AG10803 (cell line): ENCODE measurements at regions not wholly inside any gene's neighbourhood (a gene's known extent, or its start where the extent isn't known, plus 50 kb on each side); places are given as distances from the start of the nearest gene placed in this dataset.

Source experiments
- DNase-seq: peaks from one replicate; pipeline ENCODE4 v3.0.0; 2010; ENCODE audit warnings: low read depth
- H3K4me3 ChIP-seq: 2 replicates; pipeline ENCODE4 v1.5.1; 2011; ENCODE audit warnings: mild to moderate bottlenecking, low read length, control low read depth
- TF ChIP-seq, protein P1 (sequence below): conservative IDR thresholded peaks from 2 replicates; pipeline ENCODE4 v1.5.1; 2011; ENCODE audit warnings: mild to moderate bottlenecking, low read length, control low read depth, inconsistent platforms

DNA sequence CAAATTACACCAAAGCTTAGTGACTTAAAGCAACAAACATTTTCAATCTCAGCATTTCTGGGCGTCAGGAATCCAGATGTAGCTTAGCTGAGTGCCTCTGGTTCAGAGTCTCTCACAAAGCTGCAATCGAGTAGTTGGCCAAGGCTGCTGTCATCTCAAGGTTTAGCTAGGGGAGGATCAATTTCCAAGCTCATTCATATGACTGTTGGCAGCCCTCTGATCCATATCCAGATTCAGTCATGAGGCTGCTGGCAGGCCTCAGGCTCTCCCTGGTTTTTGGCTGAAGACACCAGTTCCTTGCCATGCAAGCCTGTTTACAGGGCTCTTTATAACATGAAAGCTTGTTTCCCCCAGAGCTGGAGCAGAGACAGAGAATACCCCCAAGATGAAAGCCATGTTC is 419.5 kb upstream of the TLE4 start:
- TF ChIP-seq, protein P1, sequence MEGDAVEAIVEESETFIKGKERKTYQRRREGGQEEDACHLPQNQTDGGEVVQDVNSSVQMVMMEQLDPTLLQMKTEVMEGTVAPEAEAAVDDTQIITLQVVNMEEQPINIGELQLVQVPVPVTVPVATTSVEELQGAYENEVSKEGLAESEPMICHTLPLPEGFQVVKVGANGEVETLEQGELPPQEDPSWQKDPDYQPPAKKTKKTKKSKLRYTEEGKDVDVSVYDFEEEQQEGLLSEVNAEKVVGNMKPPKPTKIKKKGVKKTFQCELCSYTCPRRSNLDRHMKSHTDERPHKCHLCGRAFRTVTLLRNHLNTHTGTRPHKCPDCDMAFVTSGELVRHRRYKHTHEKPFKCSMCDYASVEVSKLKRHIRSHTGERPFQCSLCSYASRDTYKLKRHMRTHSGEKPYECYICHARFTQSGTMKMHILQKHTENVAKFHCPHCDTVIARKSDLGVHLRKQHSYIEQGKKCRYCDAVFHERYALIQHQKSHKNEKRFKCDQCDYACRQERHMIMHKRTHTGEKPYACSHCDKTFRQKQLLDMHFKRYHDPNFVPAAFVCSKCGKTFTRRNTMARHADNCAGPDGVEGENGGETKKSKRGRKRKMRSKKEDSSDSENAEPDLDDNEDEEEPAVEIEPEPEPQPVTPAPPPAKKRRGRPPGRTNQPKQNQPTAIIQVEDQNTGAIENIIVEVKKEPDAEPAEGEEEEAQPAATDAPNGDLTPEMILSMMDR = no peak
- no peak for DNase-seq
- H3K4me3 ChIP-seq = no peak overlapping the region

DNA sequence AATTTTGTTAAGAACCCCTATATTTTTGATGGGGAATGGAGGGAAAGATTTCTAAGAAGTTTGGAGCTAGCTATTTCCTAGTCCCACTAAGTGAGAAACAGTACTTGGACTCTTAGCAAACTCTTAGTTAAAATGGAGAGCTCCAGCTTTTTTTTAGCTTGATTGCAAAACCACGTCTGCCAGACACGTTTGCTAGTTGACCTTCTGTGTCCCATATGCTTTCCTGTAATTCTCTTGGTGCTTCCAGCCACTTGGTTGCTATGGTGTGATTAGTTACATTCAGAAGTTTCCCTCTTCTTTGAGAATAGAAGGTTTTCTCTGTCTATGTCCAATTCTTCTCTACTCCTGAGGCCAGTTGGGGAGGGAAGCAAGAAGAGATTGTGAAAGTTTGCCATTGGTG is 417.0 kb upstream of the TLE4 start:
- no peak overlapping the region for H3K4me3 ChIP-seq
- TF ChIP-seq, protein P1 = no peak
- peak; percentile 76 for DNase-seq

DNA sequence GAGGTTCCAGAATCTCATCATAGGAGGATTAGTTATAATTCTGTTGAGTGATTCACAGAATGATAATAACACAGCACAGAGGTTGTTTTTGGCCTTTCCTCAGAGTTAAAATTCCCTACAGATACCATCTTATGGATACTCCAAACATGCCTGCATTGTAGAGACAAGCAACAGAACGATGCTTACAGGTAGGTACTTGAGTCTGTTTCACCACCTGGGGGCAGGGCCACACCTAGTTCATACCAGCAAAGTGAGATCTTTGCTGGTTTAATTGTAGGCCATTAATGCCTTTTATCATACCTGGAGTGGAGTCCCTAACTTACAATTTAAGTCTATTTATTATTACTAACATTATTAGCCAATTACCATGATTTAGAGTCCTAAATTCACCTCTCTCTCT is 416.5 kb upstream of the TLE4 start:
- DNase-seq = no peak
- TF ChIP-seq, protein P1 = no peak
- no peak overlapping the region for H3K4me3 ChIP-seq

DNA sequence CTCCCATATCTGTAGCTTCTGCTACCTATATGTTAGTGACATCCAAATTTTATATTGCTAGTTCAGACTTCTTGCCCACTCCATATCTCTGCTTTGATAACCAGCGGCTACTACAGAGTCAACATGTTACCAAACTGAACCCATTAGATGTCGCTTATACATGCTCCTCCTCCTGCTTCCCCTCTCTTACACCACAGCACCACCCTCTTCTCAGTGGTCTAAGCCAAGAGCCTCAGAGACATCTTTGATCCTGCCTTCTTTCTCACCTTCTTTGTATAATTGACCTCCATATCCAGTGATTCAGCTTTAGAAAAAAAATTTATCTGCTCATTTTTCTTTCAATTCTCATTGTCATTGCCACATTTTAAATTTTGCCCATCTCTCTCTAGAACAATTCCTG is 408.2 kb upstream of the TLE4 start:
- DNase-seq = no peak
- no peak overlapping the region for H3K4me3 ChIP-seq
- TF ChIP-seq, protein P1 = no peak

DNA sequence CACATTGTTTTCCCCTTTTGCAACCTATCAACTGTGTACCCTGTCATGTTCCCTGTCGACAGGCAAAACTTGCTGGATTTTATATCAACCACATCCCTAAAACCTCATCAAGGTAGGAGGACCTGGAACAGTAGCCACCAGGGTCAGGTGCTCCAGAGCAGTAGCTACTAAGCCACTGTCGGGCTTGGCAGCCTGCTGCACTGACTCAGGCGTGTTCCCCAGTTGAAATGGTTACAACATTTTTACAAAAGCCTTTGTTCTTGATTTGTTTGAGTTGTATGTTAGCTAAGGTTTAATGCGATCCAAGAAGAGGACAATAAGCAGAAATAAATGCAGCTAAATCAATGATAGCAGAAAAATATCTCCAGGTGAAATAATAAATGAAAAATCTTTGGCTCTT is 407.4 kb upstream of the TLE4 start:
- no peak for DNase-seq
- TF ChIP-seq, protein P1 = no peak
- no peak overlapping the region for H3K4me3 ChIP-seq

DNA sequence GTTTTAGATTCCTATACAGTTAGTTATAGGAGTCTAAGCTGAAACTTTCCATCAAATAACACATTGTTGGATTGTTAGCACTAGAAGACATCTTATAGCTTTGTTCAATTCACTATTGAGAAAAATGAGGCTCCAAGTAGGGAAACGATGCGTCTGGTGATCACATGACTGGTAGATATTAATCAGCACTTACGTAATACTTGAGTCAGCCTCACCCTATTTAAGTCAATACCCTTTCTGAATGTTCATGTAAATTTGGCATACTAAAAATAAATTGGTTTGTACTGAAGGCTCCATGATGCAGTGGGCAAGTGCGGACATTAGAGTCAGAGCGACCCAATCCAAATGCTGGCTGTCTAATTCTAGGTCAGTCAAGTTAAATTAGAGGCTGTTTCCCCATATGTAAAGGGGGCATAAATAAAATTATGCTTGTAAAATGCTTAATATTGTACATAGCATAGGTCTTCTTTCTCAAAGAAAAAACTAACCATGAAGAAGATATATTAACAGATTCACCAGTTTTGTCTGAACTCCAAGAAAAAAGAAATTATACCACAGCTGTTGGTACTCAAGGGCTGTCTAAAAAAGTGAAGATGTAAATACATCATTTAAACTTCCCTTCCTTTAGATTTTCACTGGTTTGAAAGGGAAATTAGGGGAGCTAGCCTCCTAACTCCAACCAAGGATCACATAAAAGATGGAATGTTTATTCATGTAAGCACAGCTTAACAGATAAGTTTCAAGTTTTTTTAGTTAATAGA is 406.6 kb upstream of the TLE4 start:
- TF ChIP-seq, protein P1 = no peak
- peak; percentile 34 for DNase-seq
- no peak overlapping the region for H3K4me3 ChIP-seq

DNA sequence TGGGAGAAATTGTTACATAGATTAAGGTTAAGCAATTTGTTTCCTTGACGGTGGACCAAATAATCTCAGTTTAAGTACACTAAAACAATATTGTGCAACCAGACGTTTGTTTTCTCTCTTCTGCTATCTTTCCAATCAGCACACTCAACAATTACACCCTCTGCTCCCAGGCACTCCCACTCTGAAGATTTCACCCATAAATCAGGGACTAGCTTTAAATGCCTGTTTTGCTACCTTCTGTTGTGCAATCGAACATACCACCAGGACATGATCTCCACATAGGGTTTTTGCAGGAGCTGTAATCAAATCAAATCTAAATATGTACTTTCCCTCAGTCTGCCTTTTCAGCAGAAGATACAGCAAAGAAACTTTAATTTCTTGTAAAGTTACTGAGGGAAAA is 405.8 kb upstream of the TLE4 start:
- TF ChIP-seq, protein P1 = no peak
- DNase-seq = peak; percentile 58
- H3K4me3 ChIP-seq = no peak overlapping the region
